ENCODE measurements at regions not wholly inside any gene's neighbourhood (a gene's known extent, or its start where the extent isn't known, plus 50 kb on each side); places are given as distances from the start of the nearest gene placed in this dataset.
"Not testable (repeated sequence)": the region's sequence is repeated elsewhere in the genome, so short reads cannot be mapped to it uniquely, and the experiment has no call there.

DNA sequence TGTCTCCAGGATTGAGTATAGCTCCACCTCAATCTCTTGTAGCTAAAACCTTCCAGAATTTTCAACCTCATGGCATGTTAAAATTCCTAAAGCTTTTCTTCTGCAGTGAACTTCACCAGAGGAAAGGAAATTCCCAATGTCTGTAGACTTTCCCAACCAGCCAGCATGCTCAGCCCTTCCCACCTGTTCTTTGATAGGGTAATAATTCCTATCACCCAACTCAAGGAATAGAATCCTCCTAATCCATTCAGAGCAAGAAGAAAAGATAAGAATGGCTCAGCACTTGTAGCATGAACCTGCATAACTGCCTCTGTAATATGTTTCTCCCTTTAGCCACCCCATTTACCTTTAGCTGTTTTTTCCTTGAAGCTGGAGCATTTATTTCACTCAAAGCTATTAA, 301.8 kb upstream of the GADL1 start:
- Histone ChIP-seq H3K4me3 (ENCODE audit: insufficient read depth, low read depth, low read length) (no peak overlapping the region), H3K36me3 (replicated peaks; ENCODE audit: control insufficient read depth, insufficient read depth, low read length) (no peaks in the 10 kb centered on the region), H3K27me3 (ENCODE audit: control insufficient read depth, insufficient read depth, low read length) (no peaks in the 10 kb centered on the region)
- DNase-seq = no peak

DNA sequence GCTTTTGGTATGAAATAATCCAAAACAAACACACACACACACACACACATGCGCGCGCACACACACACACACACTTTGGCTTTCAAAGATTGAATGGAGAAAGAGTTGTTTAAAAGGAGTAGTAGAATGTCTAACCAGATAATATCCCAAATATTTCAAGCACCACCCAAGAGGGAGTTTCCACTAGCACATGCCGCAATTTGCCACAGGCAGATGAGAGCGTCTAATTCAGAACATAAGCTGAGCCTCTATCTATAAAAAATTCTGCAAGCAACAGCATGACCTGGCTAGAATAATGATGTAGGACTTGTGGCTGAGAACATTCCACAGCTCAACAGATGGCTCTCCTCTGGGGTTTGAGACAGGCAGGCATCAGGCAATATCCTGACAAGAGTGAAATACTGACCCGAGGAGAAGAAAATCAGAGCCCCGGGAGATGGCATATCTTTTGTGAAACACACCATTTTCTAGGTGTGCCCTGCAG, 302.5 kb upstream of the GADL1 start:
- Histone ChIP-seq H3K4me3 (ENCODE audit: insufficient read depth, low read depth, low read length) (no peak overlapping the region), H3K36me3 (replicated peaks; ENCODE audit: control insufficient read depth, insufficient read depth, low read length) (no peaks in the 10 kb centered on the region), H3K27me3 (ENCODE audit: control insufficient read depth, insufficient read depth, low read length) (no peaks in the 10 kb centered on the region)
- peak; percentile 19 for DNase-seq

DNA sequence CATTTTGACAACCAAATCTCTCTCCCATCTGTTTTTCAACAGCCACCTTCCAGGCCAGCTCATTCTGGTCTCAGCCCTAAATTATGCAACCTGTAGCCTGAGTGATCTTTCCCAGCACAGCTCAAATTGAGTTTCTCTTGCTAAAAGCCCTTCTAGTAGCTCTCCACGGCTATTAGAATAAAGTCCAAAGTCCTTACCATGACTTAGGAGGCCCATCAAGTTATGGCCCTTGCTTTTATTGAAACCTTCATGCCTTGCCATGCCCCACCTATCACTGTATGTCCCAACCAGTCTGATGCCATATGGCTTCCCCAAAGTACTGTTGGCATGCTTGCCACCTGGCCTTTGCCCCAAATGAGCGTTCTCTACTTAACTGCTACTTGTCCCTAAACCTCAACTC, 303.5 kb upstream of the GADL1 start:
- Histone ChIP-seq H3K4me3 (ENCODE audit: insufficient read depth, low read depth, low read length) (no peak overlapping the region), H3K27me3 (ENCODE audit: control insufficient read depth, insufficient read depth, low read length) (no peaks in the 10 kb centered on the region), H3K36me3 (replicated peaks; ENCODE audit: control insufficient read depth, insufficient read depth, low read length) (no peaks in the 10 kb centered on the region)
- DNase-seq = no peak

DNA sequence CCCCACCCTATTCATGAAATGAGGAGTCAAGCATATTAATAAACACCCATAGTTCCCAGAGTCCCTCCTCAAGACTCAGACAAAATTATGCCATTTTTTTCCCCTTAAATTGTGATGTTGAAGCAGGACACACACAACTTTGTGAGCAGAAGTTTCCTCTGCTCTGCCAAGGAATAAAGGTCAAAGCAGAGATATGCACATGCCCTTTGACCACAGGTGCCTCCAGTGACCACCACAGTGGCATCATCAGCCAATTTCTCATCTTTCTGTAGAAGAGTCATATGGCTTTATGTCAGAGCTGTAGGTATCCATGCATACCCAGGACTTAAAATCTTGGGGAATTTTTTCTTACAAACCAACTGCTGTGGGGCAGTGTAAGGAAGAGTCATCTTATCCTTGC, 304.4 kb upstream of the GADL1 start:
- no peaks in the 10 kb centered on the region for H3K27me3 ChIP-seq (ENCODE audit: control insufficient read depth, insufficient read depth, low read length)
- DNase-seq = no peak
- H3K4me3 ChIP-seq (ENCODE audit: insufficient read depth, low read depth, low read length) = no peak overlapping the region
- H3K36me3 ChIP-seq (replicated peaks; ENCODE audit: control insufficient read depth, insufficient read depth, low read length) = no peaks in the 10 kb centered on the region

DNA sequence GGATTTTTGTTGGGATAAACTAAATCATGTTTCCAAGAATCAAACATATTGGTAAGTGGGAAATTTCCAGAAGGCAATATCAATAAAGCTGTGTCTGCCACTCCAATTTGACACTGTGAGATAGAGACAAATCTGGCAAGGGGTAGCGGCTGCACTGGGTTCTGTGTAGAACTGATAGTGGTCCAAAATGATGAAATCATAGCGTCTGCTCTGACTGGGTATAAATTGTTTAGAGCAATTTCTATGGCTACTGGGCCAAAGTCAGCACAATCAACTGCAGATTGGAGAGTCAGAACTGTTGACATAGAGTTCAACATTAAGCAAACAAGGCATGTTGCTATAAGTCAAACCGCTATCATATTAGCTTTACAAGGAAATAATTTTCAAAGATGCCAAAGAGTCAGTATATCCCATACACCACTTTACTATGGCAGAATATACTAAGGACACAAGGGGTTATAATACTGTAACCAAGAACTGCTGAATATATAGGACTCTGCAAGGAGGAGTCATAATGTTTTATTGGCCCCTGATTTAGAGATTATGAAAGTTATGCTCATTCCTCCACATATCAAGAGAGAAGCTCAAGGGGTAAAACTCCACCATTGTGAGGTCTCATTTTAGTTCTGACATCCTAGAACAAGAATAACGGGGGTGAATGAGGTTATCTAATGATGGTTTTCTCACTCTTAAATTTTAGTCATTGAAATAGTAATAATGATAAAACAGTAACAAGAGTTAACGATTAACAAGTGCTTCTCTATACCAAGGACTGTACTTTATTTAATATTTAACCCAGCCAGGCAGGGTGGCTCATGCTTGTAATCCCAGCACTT, 309.7 kb upstream of the GADL1 start:
- H3K27me3 ChIP-seq (ENCODE audit: control insufficient read depth, insufficient read depth, low read length) = no peaks in the 10 kb centered on the region
- DNase-seq = no peak
- H3K36me3 ChIP-seq (replicated peaks; ENCODE audit: control insufficient read depth, insufficient read depth, low read length) = no peaks in the 10 kb centered on the region
- H3K4me3 ChIP-seq (ENCODE audit: insufficient read depth, low read depth, low read length) = no peak overlapping the region

DNA sequence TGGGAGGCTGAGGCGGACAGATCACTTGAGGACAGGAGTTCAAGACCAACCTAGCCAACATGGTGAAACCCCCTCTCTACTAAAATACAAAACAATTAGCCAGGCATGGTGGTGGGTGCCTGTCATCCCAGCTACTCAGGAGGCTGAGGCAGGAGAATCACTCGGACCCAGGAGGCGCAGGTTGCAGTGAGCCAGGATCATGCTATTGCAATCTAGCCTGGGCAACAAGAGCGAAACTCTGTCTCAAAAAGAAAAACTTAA, 310.3 kb upstream of the GADL1 start:
- H3K4me3 ChIP-seq (ENCODE audit: insufficient read depth, low read depth, low read length); DNase-seq; H3K27me3 ChIP-seq (ENCODE audit: control insufficient read depth, insufficient read depth, low read length); H3K36me3 ChIP-seq (replicated peaks; ENCODE audit: control insufficient read depth, insufficient read depth, low read length): not testable (repeated sequence)

DNA sequence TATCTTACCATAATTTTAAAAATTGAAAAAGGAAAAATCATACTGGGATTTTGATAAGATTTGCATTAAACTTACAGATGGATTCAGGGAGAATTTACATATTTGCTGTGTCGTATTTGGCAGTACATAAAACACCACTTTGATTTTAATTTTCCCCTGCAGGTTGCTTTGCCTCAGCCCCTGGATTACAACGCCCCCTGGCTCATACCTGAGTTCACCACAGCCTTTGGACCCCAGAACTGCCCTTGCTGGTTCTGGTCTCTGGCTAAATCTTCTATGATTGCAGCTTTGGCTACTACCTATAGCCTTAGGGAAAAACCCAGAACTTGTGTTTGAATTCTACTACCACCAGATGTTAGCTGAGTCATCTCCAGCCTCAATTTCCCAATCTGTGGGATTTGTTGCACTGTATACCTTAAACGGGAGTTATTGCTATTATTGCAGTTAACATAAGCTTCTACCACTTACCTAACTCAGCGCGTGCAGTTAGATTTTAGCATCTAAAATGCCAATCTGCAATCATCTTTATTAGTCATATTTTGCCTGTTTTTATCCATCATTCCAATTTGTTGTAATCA, 315.7 kb upstream of the GADL1 start:
- DNase-seq = no peak
- Histone ChIP-seq H3K4me3 (ENCODE audit: insufficient read depth, low read depth, low read length) (no peak overlapping the region), H3K27me3 (ENCODE audit: control insufficient read depth, insufficient read depth, low read length) (no peaks in the 10 kb centered on the region), H3K36me3 (replicated peaks; ENCODE audit: control insufficient read depth, insufficient read depth, low read length) (no peaks in the 10 kb centered on the region)

DNA sequence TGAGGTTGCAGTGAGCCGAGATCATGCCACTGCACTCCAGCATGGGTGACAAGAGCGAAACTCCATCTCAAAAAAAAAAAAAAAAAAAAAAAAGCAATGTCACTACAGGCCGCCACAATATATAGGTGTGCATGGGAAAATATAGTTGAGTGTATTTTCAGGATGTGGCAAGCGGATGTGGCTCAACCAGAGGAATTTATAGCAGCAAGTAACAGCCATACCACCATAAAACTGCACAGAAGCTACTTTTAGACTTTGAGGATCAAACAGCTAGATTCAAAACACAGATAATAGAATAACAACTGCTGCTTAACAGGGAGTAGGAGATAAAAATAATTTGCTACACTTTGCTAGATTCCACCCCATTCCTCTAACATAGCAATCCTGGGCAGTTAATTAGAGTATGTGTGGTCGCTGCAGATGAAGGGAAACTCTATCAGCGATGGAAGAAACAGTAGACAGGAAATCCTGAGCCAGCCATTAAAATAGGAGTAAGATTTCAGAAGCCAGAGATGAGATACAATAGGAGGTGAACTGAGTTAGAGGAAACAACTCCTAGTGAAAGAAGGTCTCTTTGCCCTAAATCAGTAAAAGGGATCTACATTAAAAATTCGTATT, 318.7 kb upstream of the STT3B start:
- Histone ChIP-seq H3K4me3 (ENCODE audit: insufficient read depth, low read depth, low read length) (no peak overlapping the region), H3K27me3 (ENCODE audit: control insufficient read depth, insufficient read depth, low read length) (no peaks in the 10 kb centered on the region), H3K36me3 (replicated peaks; ENCODE audit: control insufficient read depth, insufficient read depth, low read length) (no peaks in the 10 kb centered on the region)
- no peak for DNase-seq

DNA sequence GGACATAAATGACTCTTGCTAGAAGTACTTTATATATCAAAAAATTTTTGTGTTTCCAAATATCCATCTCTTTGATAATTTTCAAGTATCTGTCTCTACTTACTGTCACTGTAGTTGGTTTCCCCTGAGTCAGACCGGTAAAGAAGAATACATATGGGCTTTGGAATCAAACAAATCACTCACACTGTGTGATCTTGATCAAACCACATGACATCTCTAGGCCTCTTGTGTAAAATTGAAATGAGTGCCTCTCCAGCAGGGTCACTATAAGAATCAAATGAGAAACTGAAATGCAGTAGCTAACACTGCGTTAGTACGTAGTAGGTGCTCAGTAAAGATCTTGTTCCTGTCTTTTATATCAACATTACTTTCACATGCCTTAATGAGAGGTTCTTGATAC, 314.6 kb upstream of the STT3B start:
- no peak for DNase-seq
- H3K4me3 ChIP-seq (ENCODE audit: insufficient read depth, low read depth, low read length) = no peak overlapping the region
- H3K27me3 ChIP-seq (ENCODE audit: control insufficient read depth, insufficient read depth, low read length) = no peaks in the 10 kb centered on the region
- H3K36me3 ChIP-seq (replicated peaks; ENCODE audit: control insufficient read depth, insufficient read depth, low read length) = no peaks in the 10 kb centered on the region

DNA sequence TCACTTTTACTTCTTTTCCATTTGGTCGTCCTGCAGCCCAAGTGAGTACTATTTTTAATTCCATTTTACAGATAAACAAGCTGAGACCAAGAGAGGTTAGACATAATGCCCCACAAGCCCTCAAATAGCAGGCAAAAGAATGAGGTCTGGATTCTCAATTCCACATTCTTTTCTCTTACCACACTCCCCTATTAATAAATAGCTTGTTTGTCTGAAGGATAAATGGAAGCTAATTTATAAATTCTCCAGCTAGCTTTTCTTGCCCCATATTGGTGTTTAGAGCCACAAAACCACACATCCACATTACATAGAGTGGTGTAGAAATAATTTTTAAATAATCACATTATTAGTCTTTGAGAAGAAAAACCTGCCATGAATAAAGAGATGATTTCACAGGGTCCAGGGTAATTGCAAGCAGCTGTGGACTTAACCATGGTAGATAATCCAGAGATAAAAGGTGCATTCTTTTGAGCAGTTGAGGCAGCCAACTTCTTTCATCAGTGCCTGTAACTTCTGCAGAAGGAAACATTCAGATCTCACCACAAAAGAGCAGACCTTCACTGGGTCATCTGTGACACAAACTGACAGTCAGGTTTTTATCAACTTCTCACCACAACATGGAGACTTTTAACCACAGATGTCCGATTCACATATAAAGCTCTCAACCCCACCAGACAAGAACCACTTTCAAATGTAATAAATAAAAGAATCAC, 313.4 kb upstream of the STT3B start:
- no peaks in the 10 kb centered on the region for H3K27me3 ChIP-seq (ENCODE audit: control insufficient read depth, insufficient read depth, low read length)
- no peaks in the 10 kb centered on the region for H3K36me3 ChIP-seq (replicated peaks; ENCODE audit: control insufficient read depth, insufficient read depth, low read length)
- no peak overlapping the region for H3K4me3 ChIP-seq (ENCODE audit: insufficient read depth, low read depth, low read length)
- DNase-seq = no peak

DNA sequence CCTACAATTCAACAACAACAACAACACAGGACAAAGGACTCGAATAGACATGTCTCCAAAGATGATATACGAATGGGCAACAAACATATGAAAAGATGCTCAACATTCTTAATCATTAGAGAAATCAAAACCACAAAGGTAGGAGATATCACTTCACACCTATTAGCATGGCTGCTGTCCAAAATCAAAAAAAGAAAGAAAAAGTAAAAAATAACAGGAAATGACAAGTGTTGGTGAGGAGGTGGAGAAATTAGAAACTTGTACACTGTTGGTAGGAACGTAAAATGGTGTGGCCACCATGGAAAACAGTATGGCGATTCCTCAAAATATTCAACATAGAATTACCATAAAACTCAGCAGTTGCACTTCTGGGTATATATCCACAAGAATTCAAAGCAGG, 312.3 kb upstream of the STT3B start:
- H3K36me3 ChIP-seq (replicated peaks; ENCODE audit: control insufficient read depth, insufficient read depth, low read length) = no peaks in the 10 kb centered on the region
- H3K4me3 ChIP-seq (ENCODE audit: insufficient read depth, low read depth, low read length) = no peak overlapping the region
- no peaks in the 10 kb centered on the region for H3K27me3 ChIP-seq (ENCODE audit: control insufficient read depth, insufficient read depth, low read length)
- DNase-seq = no peak

DNA sequence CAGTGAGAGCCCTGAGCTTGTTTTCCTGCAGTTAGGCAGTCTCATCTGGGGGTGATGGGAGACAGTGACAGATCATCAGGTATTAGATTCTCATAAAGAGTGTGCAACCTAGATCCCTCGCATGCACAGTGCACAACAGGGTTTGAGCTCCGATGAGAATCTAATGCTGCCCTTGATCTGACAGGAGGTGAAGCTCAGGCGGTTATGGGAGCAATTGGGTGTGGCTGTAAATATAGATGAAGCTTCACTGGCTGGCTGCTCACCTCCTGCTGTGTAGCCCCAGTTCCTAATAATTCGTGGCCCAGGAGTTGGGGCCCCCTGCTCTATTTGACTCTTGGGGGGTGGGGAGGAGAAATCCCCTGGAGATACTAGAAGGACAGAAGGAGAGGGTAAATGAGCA, 309.4 kb upstream of the STT3B start:
- H3K27me3 ChIP-seq (ENCODE audit: control insufficient read depth, insufficient read depth, low read length) = no peaks in the 10 kb centered on the region
- no peak overlapping the region for H3K4me3 ChIP-seq (ENCODE audit: insufficient read depth, low read depth, low read length)
- H3K36me3 ChIP-seq (replicated peaks; ENCODE audit: control insufficient read depth, insufficient read depth, low read length) = no peaks in the 10 kb centered on the region; the same call in 1 of the 2 replicates
- DNase-seq = no peak

DNA sequence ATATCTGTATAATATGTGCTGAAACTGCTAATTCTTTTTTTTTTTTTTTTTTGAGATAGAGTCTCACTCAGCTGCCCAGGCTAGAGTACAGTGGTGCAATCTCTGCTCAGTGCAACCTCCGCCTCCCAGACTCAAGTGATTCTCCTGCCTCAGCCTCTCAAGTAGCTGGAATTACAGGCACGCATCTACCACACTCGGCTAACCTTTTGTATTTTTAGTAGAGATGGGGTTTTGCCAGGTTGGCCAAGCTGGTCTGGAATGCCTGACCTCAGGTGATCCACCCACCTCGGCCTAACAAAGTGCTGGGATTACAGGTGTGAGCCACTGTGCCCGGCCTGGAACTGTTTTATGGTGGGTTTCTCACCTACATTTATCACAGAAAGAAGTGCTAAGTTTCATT, 307.8 kb upstream of the STT3B start:
- Histone ChIP-seq H3K4me3 (ENCODE audit: insufficient read depth, low read depth, low read length) (no peak overlapping the region), H3K36me3 (replicated peaks; ENCODE audit: control insufficient read depth, insufficient read depth, low read length) (no peaks in the 10 kb centered on the region; the same call in 1 of the 2 replicates), H3K27me3 (ENCODE audit: control insufficient read depth, insufficient read depth, low read length) (no peaks in the 10 kb centered on the region)
- no peak for DNase-seq

DNA sequence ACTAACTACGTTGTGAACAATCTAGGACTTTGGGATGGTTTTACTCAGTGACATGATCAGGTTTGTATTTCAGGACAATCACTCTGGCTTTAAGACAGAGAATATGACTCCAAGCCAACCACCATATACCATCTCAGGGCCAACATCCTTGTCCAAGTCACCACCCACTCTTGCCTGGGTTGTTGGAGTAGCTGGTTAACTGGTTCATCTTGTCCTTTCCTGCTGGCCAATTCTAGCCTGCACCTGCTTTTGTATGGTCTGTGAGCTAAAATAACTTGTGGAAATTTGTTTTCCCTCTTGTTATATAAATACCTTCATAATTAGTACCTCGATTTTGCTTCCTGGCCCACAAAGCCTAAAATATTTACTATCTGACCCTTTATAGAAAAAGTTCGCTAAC, 306.8 kb upstream of the STT3B start:
- Histone ChIP-seq H3K36me3 (replicated peaks; ENCODE audit: control insufficient read depth, insufficient read depth, low read length) (no peaks in the 10 kb centered on the region; the same call in 1 of the 2 replicates), H3K4me3 (ENCODE audit: insufficient read depth, low read depth, low read length) (no peak overlapping the region), H3K27me3 (ENCODE audit: control insufficient read depth, insufficient read depth, low read length) (no peaks in the 10 kb centered on the region)
- no peak for DNase-seq

DNA sequence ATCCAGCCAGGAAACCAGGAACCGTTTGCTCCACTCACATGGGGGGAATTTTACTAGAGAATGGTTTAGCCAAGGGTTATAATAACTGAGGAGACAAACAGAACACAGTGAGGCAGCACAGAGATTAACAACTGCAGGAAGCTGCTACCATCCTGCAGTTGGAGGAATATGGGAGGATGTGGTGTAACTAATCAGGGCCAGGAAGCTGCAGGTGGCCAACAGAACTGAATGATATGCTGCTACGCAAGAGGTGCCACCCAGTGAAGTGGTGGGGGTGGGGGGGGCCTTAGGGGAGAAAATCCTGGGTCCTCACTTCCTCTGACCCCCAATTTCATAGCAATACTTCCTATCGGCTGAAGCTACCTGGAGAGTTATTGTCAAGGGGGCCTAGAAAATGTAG, 306.4 kb upstream of the STT3B start:
- no peak overlapping the region for H3K4me3 ChIP-seq (ENCODE audit: insufficient read depth, low read depth, low read length)
- no peaks in the 10 kb centered on the region; the same call in 1 of the 2 replicates for H3K36me3 ChIP-seq (replicated peaks; ENCODE audit: control insufficient read depth, insufficient read depth, low read length)
- DNase-seq = no peak
- no peaks in the 10 kb centered on the region for H3K27me3 ChIP-seq (ENCODE audit: control insufficient read depth, insufficient read depth, low read length)

All from H7 (cell line).